Skeletal muscle tissue (tissue), 3 donors: ENCODE measurements at regions not wholly inside any gene's neighbourhood (a gene's known extent, or its start where the extent isn't known, plus 50 kb on each side); places are given as distances from the start of the nearest gene placed in this dataset.

Source experiments
- H3K27ac ChIP-seq: one replicate; pipeline ENCODE4 v1.7.0; 2013; ENCODE audit warnings: mild to moderate bottlenecking, low read depth, low read length, inconsistent platforms
- H3K27me3 ChIP-seq, 3 donors: one replicate each; pipeline ENCODE4 v1.7.0; 2013; ENCODE audit warnings: low read length in 3 of 3; ENCODE audit not compliant: control insufficient read depth in 3 of 3, insufficient read depth in 3 of 3
- H3K36me3 ChIP-seq, 3 donors: one replicate each; pipeline ENCODE4 v1.7.0; 2013; ENCODE audit warnings: low read length in 3 of 3; ENCODE audit not compliant: control insufficient read depth in 3 of 3, insufficient read depth in 3 of 3
- H3K4me1 ChIP-seq, 3 donors: one replicate each; pipeline ENCODE4 v1.7.0; 2013; ENCODE audit warnings: low read length in 3 of 3, mild to moderate bottlenecking in 3 of 3; ENCODE audit not compliant: control insufficient read depth in 3 of 3, insufficient read depth in 3 of 3
- H3K4me3 ChIP-seq, 3 donors: one replicate each; pipeline ENCODE4 v1.7.0; 2013; ENCODE audit warnings: low read length in 3 of 3
- H3K9ac ChIP-seq, 3 donors: one replicate each; pipeline ENCODE4 v1.7.0; 2013; ENCODE audit warnings: low read length in 3 of 3, mild to moderate bottlenecking in 3 of 3, moderate library complexity in 2 of 3, low read depth in 1 of 3
- H3K9me3 ChIP-seq, 3 donors: one replicate each; pipeline ENCODE4 v1.7.0; 2013; ENCODE audit warnings: low read length in 3 of 3; ENCODE audit not compliant: control insufficient read depth in 3 of 3
- donor health status: Osteomylitis.

- Histone ChIP-seq H3K4me1 (no peaks in the 10 kb centered on the region), H3K27ac (no peak overlapping the region), H3K27me3 (no peaks in the 10 kb centered on the region), H3K9ac (no peak overlapping the region), H3K4me3 (no peak overlapping the region), H3K36me3 (no peaks in the 10 kb centered on the region), H3K9me3 (peaks cover 0 to 2% (median 0%) of the 10 kb centered on the region in 3 donors)
Observed at GRCh38 chr10:10205906-10206305, 811.8 kb upstream of the CELF2 start.

DNA sequence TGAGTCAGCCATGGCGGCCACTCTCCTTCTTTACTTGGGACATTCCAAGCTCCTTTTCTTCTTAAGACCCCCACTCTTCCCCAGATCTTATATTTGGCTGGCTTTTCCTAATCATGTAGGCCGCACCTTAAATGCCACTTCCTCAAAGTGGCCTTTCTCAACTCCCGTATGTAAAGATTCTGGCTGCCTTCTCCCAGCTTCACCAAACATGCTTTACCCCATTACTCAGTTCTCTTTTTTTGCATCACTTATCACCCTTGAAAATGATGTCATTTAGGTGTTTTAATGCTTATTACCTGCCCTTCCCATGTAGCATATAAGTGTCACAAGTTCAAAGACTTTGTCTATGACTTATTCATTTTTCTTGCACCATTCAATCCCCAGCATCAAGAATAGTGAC, 810.1 kb upstream of the CELF2 start:
- Histone ChIP-seq H3K4me1 (no peaks in the 10 kb centered on the region), H3K36me3 (no peaks in the 10 kb centered on the region), H3K27me3 (no peaks in the 10 kb centered on the region), H3K4me3 (no peak overlapping the region), H3K27ac (no peak overlapping the region), H3K9me3 (peaks cover 0 to 5% (median 0%) of the 10 kb centered on the region in 3 donors), H3K9ac (no peak overlapping the region)

- H3K9ac ChIP-seq: no peak overlapping the region
- H3K4me3 ChIP-seq: no peak overlapping the region
- no peak overlapping the region for H3K27ac ChIP-seq
- H3K36me3 ChIP-seq: no peaks in the 10 kb centered on the region
- H3K9me3 ChIP-seq: peaks cover 0 to 5% (median 0%) of the 10 kb centered on the region in 3 donors
- no peaks in the 10 kb centered on the region for H3K4me1 ChIP-seq
- no peaks in the 10 kb centered on the region for H3K27me3 ChIP-seq
Observed at GRCh38 chr10:10208196-10208595, 809.5 kb upstream of the CELF2 start.

DNA sequence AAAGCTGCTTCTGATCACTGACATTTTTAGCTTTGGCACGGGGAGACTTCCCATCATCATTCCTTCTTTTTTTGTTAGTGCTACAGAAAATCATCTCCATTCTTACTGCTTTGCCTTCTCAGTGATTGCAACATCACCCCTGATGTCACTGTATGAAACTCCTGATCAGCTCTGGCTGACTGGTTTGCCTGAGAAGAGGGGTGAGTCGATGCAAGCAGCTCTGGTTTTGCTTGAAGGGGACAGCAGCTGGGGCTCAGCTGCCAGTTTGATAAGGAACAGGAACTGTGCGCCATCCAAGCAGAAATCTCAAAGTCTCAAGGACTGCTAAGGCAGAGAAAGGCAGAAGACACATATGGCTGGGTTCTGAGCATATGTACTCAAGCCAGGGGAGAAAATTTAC, 808.5 kb upstream of the CELF2 start:
- Histone ChIP-seq H3K4me1 (no peaks in the 10 kb centered on the region), H3K9me3 (peaks cover 0 to 5% (median 0%) of the 10 kb centered on the region in 3 donors), H3K36me3 (no peaks in the 10 kb centered on the region), H3K9ac (no peak overlapping the region), H3K27ac (no peak overlapping the region), H3K4me3 (no peak overlapping the region), H3K27me3 (no peaks in the 10 kb centered on the region)

DNA sequence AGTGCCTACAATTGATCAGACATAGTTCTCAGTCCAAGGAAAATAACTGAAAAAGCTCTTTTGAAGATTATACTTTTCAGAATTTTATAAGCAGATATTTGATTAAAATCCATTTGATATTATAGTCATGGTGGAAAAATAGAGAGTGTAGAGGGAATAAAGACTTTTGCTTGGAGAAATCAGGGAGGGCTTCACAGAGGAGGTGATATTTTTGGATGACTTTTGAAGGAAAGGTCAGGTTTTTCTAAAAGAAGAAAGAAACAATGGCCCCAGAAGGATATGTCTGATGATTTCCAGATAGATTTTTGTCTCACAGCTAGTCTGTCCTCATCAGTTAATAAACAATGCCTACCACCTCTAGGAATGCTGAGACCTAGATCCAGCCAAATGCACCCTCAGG, 806.3 kb upstream of the CELF2 start:
- Histone ChIP-seq H3K27ac (no peak overlapping the region), H3K36me3 (no peaks in the 10 kb centered on the region), H3K9me3 (peaks cover 0 to 4% (median 0%) of the 10 kb centered on the region in 3 donors), H3K27me3 (no peaks in the 10 kb centered on the region), H3K4me1 (no peaks in the 10 kb centered on the region), H3K4me3 (no peak overlapping the region), H3K9ac (no peak overlapping the region)

DNA sequence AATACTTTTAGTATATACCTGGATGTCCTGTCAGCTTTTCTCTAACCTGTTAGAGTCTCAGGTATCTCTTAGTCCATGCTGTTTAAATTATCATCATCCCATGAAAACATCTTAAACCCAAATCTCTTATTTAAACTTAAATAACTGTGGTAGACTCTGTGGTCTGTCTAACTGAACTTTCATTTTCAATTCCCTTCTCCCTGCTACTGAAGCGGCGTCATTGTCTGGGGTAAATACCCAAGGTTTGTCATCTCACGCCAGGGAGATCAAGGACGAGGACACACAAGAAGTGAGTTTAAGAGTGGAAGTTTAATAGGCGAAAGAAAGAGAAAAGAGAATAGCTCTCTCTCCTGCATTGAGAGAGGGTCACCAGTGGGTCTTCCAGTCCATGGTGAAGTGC, 804.4 kb upstream of the CELF2 start:
- H3K27ac ChIP-seq: no peak overlapping the region
- H3K9me3 ChIP-seq: peaks cover 0 to 4% (median 0%) of the 10 kb centered on the region in 3 donors
- H3K36me3 ChIP-seq: no peaks in the 10 kb centered on the region
- no peaks in the 10 kb centered on the region for H3K4me1 ChIP-seq
- H3K27me3 ChIP-seq: no peaks in the 10 kb centered on the region
- H3K9ac ChIP-seq: no peak overlapping the region
- no peak overlapping the region for H3K4me3 ChIP-seq

GRCh38 chr10:10222304-10222841, 795.3 kb upstream of the CELF2 start:
- Histone ChIP-seq H3K27me3 (no peaks in the 10 kb centered on the region), H3K9ac (no peak overlapping the region), H3K36me3 (no peaks in the 10 kb centered on the region), H3K4me1 (no peaks in the 10 kb centered on the region), H3K4me3 (no peak overlapping the region), H3K9me3 (no peaks in the 10 kb centered on the region), H3K27ac (no peak overlapping the region)

GRCh38 chr10:10223131-10223530, 794.5 kb upstream of the CELF2 start:
- Histone ChIP-seq H3K9ac (no peak overlapping the region), H3K4me3 (no peak overlapping the region), H3K27ac (no peak overlapping the region), H3K9me3 (no peaks in the 10 kb centered on the region), H3K36me3 (no peaks in the 10 kb centered on the region), H3K4me1 (no peaks in the 10 kb centered on the region), H3K27me3 (no peaks in the 10 kb centered on the region)

GRCh38 chr10:10225136-10225676, 792.5 kb upstream of the CELF2 start:
- Histone ChIP-seq H3K27me3 (no peaks in the 10 kb centered on the region), H3K4me3 (no peak overlapping the region), H3K27ac (no peak overlapping the region), H3K9me3 (no peaks in the 10 kb centered on the region), H3K9ac (no peak overlapping the region), H3K4me1 (no peaks in the 10 kb centered on the region), H3K36me3 (no peaks in the 10 kb centered on the region)

DNA sequence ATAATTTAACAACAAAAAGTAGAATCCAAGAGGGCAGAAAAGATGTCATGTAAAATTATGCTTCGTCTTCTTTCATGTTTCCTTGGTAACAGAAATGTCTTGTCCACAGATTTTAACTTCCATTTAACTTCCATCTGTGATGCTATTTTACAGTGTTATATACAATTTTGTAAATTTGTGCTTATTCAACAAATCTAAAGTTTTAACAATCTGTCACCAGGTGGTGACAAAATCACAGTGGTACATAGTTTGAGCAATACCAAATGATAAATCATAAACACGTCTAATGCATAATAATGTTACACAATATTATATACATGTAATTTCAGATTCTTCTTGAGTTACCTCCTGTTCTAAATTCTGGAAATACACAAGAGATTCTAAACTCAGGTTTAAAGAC, 784.4 kb upstream of the CELF2 start:
- no peaks in the 10 kb centered on the region for H3K4me1 ChIP-seq
- H3K27me3 ChIP-seq: no peaks in the 10 kb centered on the region
- H3K4me3 ChIP-seq: no peak overlapping the region
- H3K27ac ChIP-seq: no peak overlapping the region
- no peak overlapping the region for H3K9ac ChIP-seq
- no peaks in the 10 kb centered on the region for H3K36me3 ChIP-seq
- H3K9me3 ChIP-seq: no peaks in the 10 kb centered on the region
